Limb (tissue), 2 donors: ENCODE measurements at regions not wholly inside any gene's neighbourhood (a gene's known extent, or its start where the extent isn't known, plus 50 kb on each side); places are given as distances from the start of the nearest gene placed in this dataset.
A peak's percentile ranks its signal among the peaks of the same experiment; 100 is the strongest.

Source experiments
- DNase-seq, 2 donors: peaks; one replicate each; pipeline ENCODE4 v3.0.0-alpha.2; 2016; ENCODE audit errors: extremely low spot score in 2 of 2

- peak in 1 of 2 donors; percentile 61 for DNase-seq
These were observed 470.4 kb upstream of the IGFBP3 start for GRCh38 chr7:46391231-46392201.

- DNase-seq, result no peak
These were observed 469.0 kb upstream of the IGFBP3 start for GRCh38 chr7:46390042-46390441.

- DNase-seq, result no peak
These were observed 468.1 kb upstream of the IGFBP3 start for GRCh38 chr7:46389146-46389545.

GRCh38 chr7:46387646-46388045, 466.6 kb upstream of the IGFBP3 start:
- no peak for DNase-seq

GRCh38 chr7:46386428-46387399, 465.6 kb upstream of the IGFBP3 start:
- DNase-seq, result no peak

GRCh38 chr7:46385662-46386309, 464.7 kb upstream of the IGFBP3 start:
- DNase-seq, result no peak

GRCh38 chr7:46383605-46384004, 462.5 kb upstream of the IGFBP3 start:
- DNase-seq, result no peak

- peak in 1 of 2 donors; percentile 82 for DNase-seq
These were observed 449.0 kb upstream of the IGFBP3 start for GRCh38 chr7:46369933-46370654.

- no peak for DNase-seq
These were observed 447.8 kb upstream of the IGFBP3 start for GRCh38 chr7:46368871-46369270.

- no peak for DNase-seq
These were observed 445.5 kb upstream of the IGFBP3 start for GRCh38 chr7:46366526-46366925.

GRCh38 chr7:46363688-46364087, 442.6 kb upstream of the IGFBP3 start:
- DNase-seq, result no peak

- DNase-seq, result no peak
These were observed 439.7 kb upstream of the IGFBP3 start for GRCh38 chr7:46360811-46361210.

GRCh38 chr7:46360296-46360695, 439.2 kb upstream of the IGFBP3 start:
- DNase-seq, result no peak

GRCh38 chr7:46357851-46358250, 436.8 kb upstream of the IGFBP3 start:
- DNase-seq, result no peak

GRCh38 chr7:46357290-46357689, 436.2 kb upstream of the IGFBP3 start:
- DNase-seq, result no peak

GRCh38 chr7:46356371-46356770, 435.3 kb upstream of the IGFBP3 start:
- no peak for DNase-seq

GRCh38 chr7:46355331-46355730, 434.3 kb upstream of the IGFBP3 start:
- no peak for DNase-seq

GRCh38 chr7:46352004-46352954, 431.2 kb upstream of the IGFBP3 start:
- DNase-seq, result peak; percentile 30 to 56

GRCh38 chr7:46349490-46349889, 428.4 kb upstream of the IGFBP3 start:
- no peak for DNase-seq

GRCh38 chr7:46344533-46344932, 423.5 kb upstream of the IGFBP3 start:
- DNase-seq, result no peak
